Stimulated activated CD4-positive, alpha-beta T cell treated with anti-CD3 and anti-CD28 coated beads, Interleukin-2, amount 100 ng/mL, for 4 hours (primary cell): ENCODE measurements at regions not wholly inside any gene's neighbourhood (a gene's known extent, or its start where the extent isn't known, plus 50 kb on each side); places are given as distances from the start of the nearest gene placed in this dataset.
"Not testable (repeated sequence)": the region's sequence is repeated elsewhere in the genome, so short reads cannot be mapped to it uniquely, and the experiment has no call there.

Experiments used
- DNase-seq: peaks from one replicate; pipeline ENCODE4 v3.0.0-alpha.2; 2020; ENCODE audit warnings: low read depth

- no peak for DNase-seq
These were observed 358.5 kb upstream of the HNRNPA3 start for GRCh38 chr2:176854062-176854461.

GRCh38 chr2:176854878-176855277, 357.7 kb upstream of the HNRNPA3 start:
- no peak for DNase-seq

- DNase-seq, result no peak
These were observed 355.9 kb upstream of the HNRNPA3 start for GRCh38 chr2:176856683-176857082.

- DNase-seq, result no peak
These were observed 347.3 kb upstream of the HNRNPA3 start for GRCh38 chr2:176865336-176865735.

GRCh38 chr2:176872406-176872805, 340.2 kb upstream of the HNRNPA3 start:
- no peak for DNase-seq

GRCh38 chr2:176873403-176873802, 339.2 kb upstream of the HNRNPA3 start:
- no peak for DNase-seq

GRCh38 chr2:176876493-176877103, 336.0 kb upstream of the HNRNPA3 start:
- DNase-seq, result no peak

GRCh38 chr2:176879426-176879995, 333.1 kb upstream of the HNRNPA3 start:
- no peak for DNase-seq

- DNase-seq, result not testable (repeated sequence)
These were observed 330.5 kb upstream of the HNRNPA3 start for GRCh38 chr2:176882045-176882444.

GRCh38 chr2:176885001-176885643, 327.5 kb upstream of the HNRNPA3 start:
- no peak for DNase-seq

- no peak for DNase-seq
These were observed 326.9 kb upstream of the HNRNPA3 start for GRCh38 chr2:176885661-176886060.

- no peak for DNase-seq
These were observed 321.5 kb upstream of the HNRNPA3 start for GRCh38 chr2:176891105-176891504.

GRCh38 chr2:176891857-176892256, 320.7 kb upstream of the HNRNPA3 start:
- no peak for DNase-seq

GRCh38 chr2:176892676-176893226, 319.8 kb upstream of the HNRNPA3 start:
- no peak for DNase-seq

GRCh38 chr2:176895158-176895557, 317.4 kb upstream of the HNRNPA3 start:
- DNase-seq, result no peak

GRCh38 chr2:176902454-176902853, 310.1 kb upstream of the HNRNPA3 start:
- no peak for DNase-seq

- DNase-seq, result not testable (repeated sequence)
These were observed 308.5 kb upstream of the HNRNPA3 start for GRCh38 chr2:176904053-176904452.

GRCh38 chr2:176907341-176907740, 305.3 kb upstream of the HNRNPA3 start:
- no peak for DNase-seq

- no peak for DNase-seq
These were observed 301.8 kb upstream of the HNRNPA3 start for GRCh38 chr2:176910828-176911227.

GRCh38 chr2:176913955-176914354, 298.6 kb upstream of the HNRNPA3 start:
- DNase-seq, result no peak

- DNase-seq, result no peak
These were observed 298.2 kb upstream of the HNRNPA3 start for GRCh38 chr2:176914371-176914770.

- DNase-seq, result not testable (repeated sequence)
These were observed 290.0 kb upstream of the HNRNPA3 start for GRCh38 chr2:176922545-176922944.

GRCh38 chr2:176923205-176923604, 289.4 kb upstream of the HNRNPA3 start:
- no peak for DNase-seq
